ENCODE measurements at regions not wholly inside any gene's neighbourhood (a gene's known extent, or its start where the extent isn't known, plus 50 kb on each side); places are given as distances from the start of the nearest gene placed in this dataset.

- TF ChIP-seq ZNF548 (tag by site-specific recombination; IDR thresholded peaks at IDR 0.05) (no peak), HIC1 (tag by site-specific recombination; IDR thresholded peaks at IDR 0.05) (no peak), ZNF133 (tag by site-specific recombination; IDR thresholded peaks at IDR 0.05) (no peak), ZNF10 (tag by site-specific recombination; IDR thresholded peaks at IDR 0.05) (no peak), ZNF664 (tag by site-specific recombination; IDR thresholded peaks at IDR 0.05) (no peak), ZNF707 (tag by site-specific recombination; IDR thresholded peaks at IDR 0.05) (no peak), ZFP69B (tag by site-specific recombination; IDR thresholded peaks at IDR 0.05) (no peak), ZFP41 (tag by site-specific recombination; IDR thresholded peaks at IDR 0.05; ENCODE audit: borderline replicate concordance) (no peak), ZNF391 (tag by site-specific recombination; IDR thresholded peaks at IDR 0.05; ENCODE audit: borderline replicate concordance, low read depth) (no peak), GLI4 (tag by site-specific recombination; IDR thresholded peaks at IDR 0.05) (no peak), ZNF138 (tag by site-specific recombination; IDR thresholded peaks at IDR 0.05; ENCODE audit: borderline replicate concordance) (no peak), ZBTB26 (tag by site-specific recombination; optimal IDR thresholded peaks at IDR 0.05) (no peak)
- no peak overlapping the region for H3K4me3 ChIP-seq (ENCODE audit: low read depth, low read length)
- ChIA-PET CTCF (no interaction called here), POLR2A (no interaction called here)
- no peaks in the 10 kb centered on the region for H3K36me3 ChIP-seq (ENCODE audit: control insufficient read depth in 2 of 2, insufficient read depth in 1 of 2, low read length in 2 of 2)
- no peak overlapping the region for H3K27ac ChIP-seq (ENCODE audit: extremely low read depth, low read depth, low read length)
- H3K4me1 ChIP-seq (ENCODE audit: control insufficient read depth, insufficient read depth, low read length) = peaks cover 11% of the 10 kb centered on the region
- H3K9me3 ChIP-seq (ENCODE audit: control insufficient read depth, insufficient read depth, low read depth, low read length) = no peaks in the 10 kb centered on the region
Measured at GRCh38 chr6:82740072-82740471, 325.6 kb downstream of the UBE3D start.

GRCh38 chr6:82741325-82741995 lies 324.2 kb downstream of the UBE3D start:
- no peak overlapping the region for H3K27ac ChIP-seq (ENCODE audit: extremely low read depth, low read depth, low read length)
- CTCF ChIA-PET = interaction anchor here (0.6 to 2.4 kb wide), 5 partner anchors 17 to 325 kb away, joined by 3 to 9 read pairs (median 5); partner anchors contain the start of genes DOP1A and UBE3D
- H3K4me3 ChIP-seq (ENCODE audit: low read depth, low read length) = no peak overlapping the region
- POLR2A ChIA-PET = no interaction called here
- H3K36me3 ChIP-seq (ENCODE audit: control insufficient read depth in 2 of 2, insufficient read depth in 1 of 2, low read length in 2 of 2) = no peaks in the 10 kb centered on the region
- no peaks in the 10 kb centered on the region for H3K9me3 ChIP-seq (ENCODE audit: control insufficient read depth, insufficient read depth, low read depth, low read length)
- TF ChIP-seq ZFP41 (tag by site-specific recombination; IDR thresholded peaks at IDR 0.05; ENCODE audit: borderline replicate concordance) (no peak), ZNF768 (tag by site-specific recombination; IDR thresholded peaks at IDR 0.05) (0 out of 2 replicates have a peak, but pooled peaks have one; percentile 20)
- peaks cover 11% of the 10 kb centered on the region for H3K4me1 ChIP-seq (ENCODE audit: control insufficient read depth, insufficient read depth, low read length)

GRCh38 chr6:82741996-82742385 lies 323.6 kb downstream of the UBE3D start:
- ChIA-PET POLR2A (no interaction called here), CTCF (interaction anchor here (2.4 kb wide), 1 partner anchor 324 kb away, joined by 9 read pairs; the partner anchor contains the start of genes DOP1A and UBE3D)
- TF ChIP-seq PRDM6 (tag by site-specific recombination; IDR thresholded peaks at IDR 0.05) (peak; percentile 51; the same call in 1 of the 2 replicates), ZIC2 (tag by site-specific recombination; IDR thresholded peaks at IDR 0.05) (peak; percentile 32; the same call in 1 of the 2 replicates), ZBTB26 (tag by site-specific recombination; optimal IDR thresholded peaks at IDR 0.05) (no peak)
- H3K36me3 ChIP-seq (ENCODE audit: control insufficient read depth in 2 of 2, insufficient read depth in 1 of 2, low read length in 2 of 2) = no peaks in the 10 kb centered on the region
- peaks cover 11% of the 10 kb centered on the region for H3K4me1 ChIP-seq (ENCODE audit: control insufficient read depth, insufficient read depth, low read length)
- no peak overlapping the region for H3K4me3 ChIP-seq (ENCODE audit: low read depth, low read length)
- no peak overlapping the region for H3K27ac ChIP-seq (ENCODE audit: extremely low read depth, low read depth, low read length)
- no peaks in the 10 kb centered on the region for H3K9me3 ChIP-seq (ENCODE audit: control insufficient read depth, insufficient read depth, low read depth, low read length)

Measured in HEK293 (cell line).